IPS DF 4.7 (cell line): ENCODE measurements at regions not wholly inside any gene's neighbourhood (a gene's known extent, or its start where the extent isn't known, plus 50 kb on each side); places are given as distances from the start of the nearest gene placed in this dataset.

Source experiments
- DNase-seq: peaks from one replicate; pipeline ENCODE4 v3.0.0-alpha.2; 2013; ENCODE audit warnings: low spot score; ENCODE audit errors: extremely low read depth

GRCh38 chr1:221797506-221797905 lies 55.6 kb upstream of the DUSP10 start:
- no peak for DNase-seq

DNA sequence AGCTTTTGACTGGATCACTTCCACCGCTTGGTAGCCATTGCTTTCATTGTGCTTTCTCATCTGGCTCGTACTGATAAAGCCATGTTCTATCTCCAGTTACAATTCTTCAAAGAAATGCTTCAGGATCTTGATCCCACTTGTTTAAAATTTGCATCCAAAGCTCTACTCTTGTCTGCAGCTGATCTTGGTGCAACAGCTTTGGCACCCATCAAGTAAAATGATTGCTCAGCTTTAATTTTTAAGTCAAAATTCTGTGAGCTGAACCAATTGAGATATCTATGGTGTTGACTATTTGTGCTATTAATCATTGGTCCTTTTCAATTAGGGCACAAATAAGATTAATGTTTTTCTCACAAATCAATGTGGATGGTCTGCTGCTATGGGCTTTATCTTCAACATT lies 54.8 kb upstream of the DUSP10 start:
- no peak for DNase-seq

DNA sequence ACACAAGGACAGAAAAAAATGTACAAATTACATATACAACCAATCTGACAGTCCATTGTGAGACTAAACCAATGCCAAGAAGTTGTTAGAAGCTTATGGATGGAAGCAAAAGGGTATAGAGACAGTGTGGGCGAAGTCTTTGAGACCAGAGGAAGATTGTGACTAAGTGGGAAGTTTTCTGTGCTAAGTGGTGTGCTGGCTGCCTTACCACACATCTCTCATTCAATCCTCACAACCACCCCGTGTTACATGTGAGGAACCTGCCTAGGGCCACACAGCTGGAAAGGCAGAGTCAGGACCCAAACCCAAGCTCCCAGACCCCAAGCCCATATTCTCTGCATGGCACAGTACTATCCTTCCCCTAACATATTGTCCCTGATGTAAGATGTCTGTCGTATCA lies 53.5 kb upstream of the DUSP10 start:
- DNase-seq = no peak

GRCh38 chr1:221794935-221795334 lies 53.0 kb upstream of the DUSP10 start:
- DNase-seq = no peak

DNA sequence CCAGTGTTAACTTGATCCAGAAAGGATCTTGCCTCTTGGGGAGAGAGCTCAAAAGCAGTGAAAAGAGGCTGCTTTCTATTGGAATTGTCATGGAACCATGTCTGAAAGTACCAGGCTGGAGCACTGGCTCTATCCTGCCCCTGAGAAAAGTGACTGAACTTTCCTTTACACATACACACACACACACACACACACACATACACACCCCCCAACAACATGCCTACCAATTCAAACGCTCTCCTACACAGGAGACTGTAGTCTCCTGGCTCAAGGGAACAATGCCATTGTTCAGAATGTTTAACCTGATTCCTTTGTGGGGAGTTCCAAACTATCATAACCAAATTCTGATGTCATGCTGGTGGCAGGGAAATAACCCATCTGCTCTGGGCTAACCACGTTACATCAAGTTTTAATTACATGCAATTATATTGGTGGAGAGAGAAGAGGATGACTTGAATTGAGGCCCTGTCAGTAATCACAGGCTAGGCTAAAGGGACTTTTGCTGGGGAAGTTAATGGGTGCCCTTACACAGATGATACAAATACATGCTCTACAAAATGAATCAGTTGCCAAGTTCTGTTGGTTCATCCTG lies 52.3 kb upstream of the DUSP10 start:
- no peak for DNase-seq

DNA sequence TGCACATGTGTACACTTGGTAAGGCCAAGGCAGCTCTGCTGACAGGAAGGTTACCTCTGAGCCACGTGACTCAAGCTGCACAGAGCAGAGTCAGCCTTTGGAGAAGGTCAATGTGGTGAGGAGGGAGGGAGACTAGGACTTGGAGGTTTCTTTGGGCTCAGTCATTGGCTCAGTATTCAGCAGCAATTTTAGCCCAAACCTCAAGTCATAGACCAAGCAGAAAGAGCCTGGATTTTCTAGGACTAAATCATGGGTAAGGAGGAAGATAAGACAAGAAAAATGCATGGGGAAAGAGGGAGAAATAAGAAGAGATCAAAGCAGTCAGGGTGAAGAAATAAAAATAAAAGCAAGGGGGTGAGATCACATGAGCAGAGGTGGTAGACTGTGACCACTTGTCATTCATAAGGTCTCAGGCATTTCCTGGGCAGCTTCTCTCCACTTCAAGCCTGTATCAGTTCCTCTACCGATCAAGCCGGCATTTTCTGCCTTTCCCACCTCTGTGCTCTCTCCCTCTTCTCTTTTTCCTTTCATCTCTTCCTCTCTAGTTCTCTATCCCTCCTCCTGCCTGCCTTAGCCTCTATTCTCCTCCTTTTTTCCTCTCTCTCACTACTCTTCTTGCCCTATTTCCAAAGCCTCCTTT lies 51.7 kb upstream of the DUSP10 start:
- no peak for DNase-seq

- DNase-seq = no peak
These were observed 50.0 kb upstream of the DUSP10 start for GRCh38 chr1:221791846-221792245.
